Mesendoderm (in vitro differentiated cells): ENCODE measurements at regions not wholly inside any gene's neighbourhood (a gene's known extent, or its start where the extent isn't known, plus 50 kb on each side); places are given as distances from the start of the nearest gene placed in this dataset.

ENCODE experiments used
- DNase-seq: peaks from one replicate; pipeline ENCODE4 v3.0.0; 2013
- H2AK5ac ChIP-seq: 2 replicates; pipeline ENCODE4 v1.6.1; 2013; ENCODE audit warnings: low read length, inconsistent platforms
- H2BK120ac ChIP-seq: 2 replicates; pipeline ENCODE4 v1.6.1; 2013; ENCODE audit warnings: low read depth, mild to moderate bottlenecking, low read length, moderate library complexity, mixed read lengths
- H2BK15ac ChIP-seq: replicated peaks from 2 replicates; pipeline ENCODE4 v1.6.1; 2013; ENCODE audit warnings: low read depth, mild to moderate bottlenecking, moderate library complexity
- H2BK5ac ChIP-seq: 2 replicates; pipeline ENCODE4 v1.6.1; 2013; ENCODE audit warnings: low read length, inconsistent platforms
- H3K18ac ChIP-seq: 2 replicates; pipeline ENCODE4 v1.6.1; 2013; ENCODE audit warnings: mild to moderate bottlenecking, low read length, mixed read lengths
- H3K23ac ChIP-seq: one replicate; pipeline ENCODE4 v1.6.1; 2013; ENCODE audit warnings: low read length
- H3K27ac ChIP-seq: 2 replicates; pipeline ENCODE4 v1.5.1; 2013; ENCODE audit warnings: low read depth, mild to moderate bottlenecking, inconsistent platforms, low read length, moderate library complexity
- H3K27me3 ChIP-seq: 2 replicates; pipeline ENCODE4 v1.6.1; 2013; ENCODE audit warnings: low read length, control low read depth, mild to moderate bottlenecking, inconsistent platforms; ENCODE audit not compliant: insufficient read depth, poor library complexity
- H3K36me3 ChIP-seq: 2 replicates; pipeline ENCODE4 v1.6.1; 2013; ENCODE audit warnings: low read length, inconsistent platforms; ENCODE audit not compliant: control insufficient read depth, insufficient read depth
- H3K4ac ChIP-seq: one replicate; pipeline ENCODE4 v1.6.1; 2013; ENCODE audit warnings: low read depth, mild to moderate bottlenecking, low read length, moderate library complexity
- H3K4me1 ChIP-seq: 2 replicates; pipeline ENCODE4 v1.6.1; 2013; ENCODE audit warnings: low read depth, low read length, inconsistent platforms; ENCODE audit not compliant: control insufficient read depth
- H3K4me2 ChIP-seq: 2 replicates; pipeline ENCODE4 v1.6.1; 2013; ENCODE audit warnings: low read length
- H3K4me3 ChIP-seq: 2 replicates; pipeline ENCODE4 v1.5.1; 2013; ENCODE audit warnings: mild to moderate bottlenecking, low read length
- H3K56ac ChIP-seq: one replicate; pipeline ENCODE4 v1.6.1; 2013; ENCODE audit warnings: low read length
- H3K79me1 ChIP-seq: 2 replicates; pipeline ENCODE4 v1.6.1; 2013; ENCODE audit warnings: low read length, inconsistent platforms
- H3K79me2 ChIP-seq: 2 replicates; pipeline ENCODE4 v1.6.1; 2013; ENCODE audit warnings: mild to moderate bottlenecking, low read length; ENCODE audit not compliant: control insufficient read depth, insufficient read depth
- H3K9ac ChIP-seq: 2 replicates; pipeline ENCODE4 v1.6.1; 2013; ENCODE audit warnings: low read length, inconsistent platforms
- H4K5ac ChIP-seq: one replicate; pipeline ENCODE4 v1.6.1; 2013; ENCODE audit warnings: low read length
- H4K8ac ChIP-seq: one replicate; pipeline ENCODE4 v1.6.1; 2013; ENCODE audit warnings: low read depth, mild to moderate bottlenecking, control low read depth, low read length, moderate library complexity
- WGBS: extraction: QIAGEN DNeasy Blood & Tissue Kit; methylation state at CpG from one replicate; pipeline ENCODE4 v1.1.7; 2013; ENCODE audit warnings: low lambda C conversion rate, missing lambda C conversion rate; ENCODE audit not compliant: insufficient coverage; ENCODE audit errors: extremely low coverage; 5-methylcytosine and 5-hydroxymethylcytosine counted together

DNA sequence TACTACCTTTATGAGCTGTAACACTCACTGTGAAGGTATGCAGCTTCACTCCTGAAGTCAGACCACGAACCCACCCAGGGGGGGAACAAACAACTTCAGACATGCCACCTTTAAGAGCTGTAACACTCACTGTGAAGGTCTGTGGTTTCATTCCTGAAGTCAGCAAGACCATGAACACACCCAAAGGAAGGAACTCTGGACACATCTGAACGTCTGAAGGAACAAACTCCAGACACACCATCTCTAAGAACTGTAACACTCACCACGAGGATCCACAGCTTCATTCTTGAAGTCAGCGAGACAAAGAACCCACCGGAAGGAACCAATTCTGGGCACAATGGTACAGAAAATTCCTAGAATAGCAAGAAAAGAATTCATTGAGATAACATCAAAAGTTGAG, 1796.5 kb upstream of the MIR17HG start:
- no peaks in the 10 kb centered on the region for H3K27me3 ChIP-seq
- H3K4me1 ChIP-seq = no peaks in the 10 kb centered on the region
- H3K18ac ChIP-seq = no peak overlapping the region
- no peak overlapping the region for H3K9ac ChIP-seq
- no peak overlapping the region for H2AK5ac ChIP-seq
- H3K4me2 ChIP-seq = no peak overlapping the region
- H3K56ac ChIP-seq = no peak overlapping the region
- no peak overlapping the region for H2BK120ac ChIP-seq
- H4K8ac ChIP-seq = no peak overlapping the region
- H3K36me3 ChIP-seq = no peaks in the 10 kb centered on the region
- H3K4ac ChIP-seq = no peak overlapping the region
- DNase-seq = peak; percentile 25
- no peaks in the 10 kb centered on the region for H3K79me2 ChIP-seq
- no peak overlapping the region for H4K5ac ChIP-seq
- no CpG with 5 or more reads among the region's 5 CpGs for WGBS
- no peak overlapping the region for H3K4me3 ChIP-seq
- no peaks in the 10 kb centered on the region for H3K79me1 ChIP-seq
- H2BK15ac ChIP-seq = no peak overlapping the region
- no peak overlapping the region for H3K23ac ChIP-seq
- H2BK5ac ChIP-seq = no peak overlapping the region
- no peak overlapping the region for H3K27ac ChIP-seq

GRCh38 chr13:89554801-89555200, 1792.7 kb upstream of the MIR17HG start:
- H2BK120ac ChIP-seq = no peak overlapping the region
- no peak overlapping the region for H3K4me3 ChIP-seq
- H3K18ac ChIP-seq = no peak overlapping the region
- H3K79me1 ChIP-seq = no peaks in the 10 kb centered on the region
- no peaks in the 10 kb centered on the region for H3K79me2 ChIP-seq
- H3K27ac ChIP-seq = no peak overlapping the region
- H2AK5ac ChIP-seq = no peak overlapping the region
- no CpG with 5 or more reads among the region's 1 CpG for WGBS
- H3K23ac ChIP-seq = no peak overlapping the region
- no peaks in the 10 kb centered on the region for H3K36me3 ChIP-seq
- H4K8ac ChIP-seq = no peak overlapping the region
- no peaks in the 10 kb centered on the region for H3K27me3 ChIP-seq
- no peak overlapping the region for H3K9ac ChIP-seq
- H2BK5ac ChIP-seq = no peak overlapping the region
- no peak overlapping the region for H3K4me2 ChIP-seq
- H3K4ac ChIP-seq = no peak overlapping the region
- DNase-seq = no peak
- H2BK15ac ChIP-seq = no peak overlapping the region
- H3K4me1 ChIP-seq = no peaks in the 10 kb centered on the region
- H3K56ac ChIP-seq = no peak overlapping the region
- no peak overlapping the region for H4K5ac ChIP-seq

GRCh38 chr13:89565476-89566100, 1781.9 kb upstream of the MIR17HG start:
- Histone ChIP-seq H3K4me2 (no peak overlapping the region), H2BK120ac (no peak overlapping the region), H4K5ac (no peak overlapping the region), H3K27ac (no peak overlapping the region), H2AK5ac (no peak overlapping the region), H3K36me3 (no peaks in the 10 kb centered on the region), H2BK15ac (no peak overlapping the region), H3K23ac (no peak overlapping the region), H3K4me3 (no peak overlapping the region), H3K4me1 (no peaks in the 10 kb centered on the region), H2BK5ac (no peak overlapping the region), H3K9ac (no peak overlapping the region), H3K79me1 (no peaks in the 10 kb centered on the region), H3K27me3 (no peaks in the 10 kb centered on the region), H3K56ac (no peak overlapping the region), H3K4ac (no peak overlapping the region), H3K18ac (no peak overlapping the region), H4K8ac (no peak overlapping the region), H3K79me2 (no peaks in the 10 kb centered on the region)
- no CpG with 5 or more reads among the region's 1 CpG for WGBS
- no peak for DNase-seq

DNA sequence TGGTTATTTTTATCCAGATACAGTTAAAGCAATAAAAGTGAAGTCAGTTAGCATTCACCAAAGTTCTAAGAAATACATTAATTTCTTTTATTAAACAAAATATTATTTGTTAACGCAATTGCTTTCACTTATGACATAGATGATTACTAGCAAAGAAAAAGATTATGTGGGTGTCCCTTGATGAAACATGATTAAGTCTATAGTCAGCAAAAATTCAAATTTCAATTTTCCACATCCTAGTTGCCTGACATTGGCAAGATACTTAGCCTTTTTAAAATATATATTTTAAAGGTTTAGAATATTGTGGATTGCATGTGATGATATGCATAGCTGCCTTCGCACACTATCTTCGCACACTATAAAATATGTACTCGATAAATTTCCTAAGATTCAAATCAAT, 1780.5 kb upstream of the MIR17HG start:
- H3K27ac ChIP-seq = no peak overlapping the region
- no peak overlapping the region for H3K4me3 ChIP-seq
- no peak overlapping the region for H4K5ac ChIP-seq
- H2AK5ac ChIP-seq = no peak overlapping the region
- H2BK15ac ChIP-seq = no peak overlapping the region
- WGBS = no CpG with 5 or more reads among the region's 4 CpGs
- no peak overlapping the region for H3K23ac ChIP-seq
- no peak overlapping the region for H2BK120ac ChIP-seq
- no peak overlapping the region for H3K9ac ChIP-seq
- no peaks in the 10 kb centered on the region for H3K79me2 ChIP-seq
- no peak overlapping the region for H4K8ac ChIP-seq
- no peaks in the 10 kb centered on the region for H3K4me1 ChIP-seq
- H3K79me1 ChIP-seq = no peaks in the 10 kb centered on the region
- H3K4me2 ChIP-seq = no peak overlapping the region
- no peaks in the 10 kb centered on the region for H3K27me3 ChIP-seq
- no peak overlapping the region for H3K4ac ChIP-seq
- H3K36me3 ChIP-seq = no peaks in the 10 kb centered on the region
- no peak for DNase-seq
- no peak overlapping the region for H2BK5ac ChIP-seq
- no peak overlapping the region for H3K18ac ChIP-seq
- H3K56ac ChIP-seq = no peak overlapping the region

GRCh38 chr13:89568276-89568675, 1779.2 kb upstream of the MIR17HG start:
- Histone ChIP-seq H3K4ac (no peak overlapping the region), H3K27me3 (no peaks in the 10 kb centered on the region), H2BK5ac (no peak overlapping the region), H3K79me2 (no peaks in the 10 kb centered on the region), H4K5ac (no peak overlapping the region), H3K27ac (no peak overlapping the region), H3K18ac (no peak overlapping the region), H3K4me2 (no peak overlapping the region), H3K36me3 (no peaks in the 10 kb centered on the region), H3K79me1 (no peaks in the 10 kb centered on the region), H3K4me1 (no peaks in the 10 kb centered on the region), H2BK120ac (no peak overlapping the region), H4K8ac (no peak overlapping the region), H2AK5ac (no peak overlapping the region), H3K56ac (no peak overlapping the region), H2BK15ac (no peak overlapping the region), H3K23ac (no peak overlapping the region), H3K9ac (no peak overlapping the region), H3K4me3 (no peak overlapping the region)
- no CpG with 5 or more reads among the region's 2 CpGs for WGBS
- no peak for DNase-seq

- Histone ChIP-seq H3K36me3 (no peaks in the 10 kb centered on the region), H3K4me1 (no peaks in the 10 kb centered on the region), H3K27ac (no peak overlapping the region), H2BK120ac (no peak overlapping the region), H2BK5ac (no peak overlapping the region), H4K5ac (no peak overlapping the region), H3K9ac (no peak overlapping the region), H3K23ac (no peak overlapping the region), H3K18ac (no peak overlapping the region), H3K79me2 (no peaks in the 10 kb centered on the region), H3K27me3 (no peaks in the 10 kb centered on the region), H3K4me3 (no peak overlapping the region), H2BK15ac (no peak overlapping the region), H3K4me2 (no peak overlapping the region), H2AK5ac (no peak overlapping the region), H3K56ac (no peak overlapping the region), H3K79me1 (no peaks in the 10 kb centered on the region), H4K8ac (no peak overlapping the region), H3K4ac (no peak overlapping the region)
- peak; percentile 36 for DNase-seq
- no CpG with 5 or more reads among the region's 2 CpGs for WGBS
Observed at GRCh38 chr13:89568746-89569145, 1778.7 kb upstream of the MIR17HG start.
